ENCODE measurements at regions not wholly inside any gene's neighbourhood (a gene's known extent, or its start where the extent isn't known, plus 50 kb on each side); places are given as distances from the start of the nearest gene placed in this dataset.

DNA sequence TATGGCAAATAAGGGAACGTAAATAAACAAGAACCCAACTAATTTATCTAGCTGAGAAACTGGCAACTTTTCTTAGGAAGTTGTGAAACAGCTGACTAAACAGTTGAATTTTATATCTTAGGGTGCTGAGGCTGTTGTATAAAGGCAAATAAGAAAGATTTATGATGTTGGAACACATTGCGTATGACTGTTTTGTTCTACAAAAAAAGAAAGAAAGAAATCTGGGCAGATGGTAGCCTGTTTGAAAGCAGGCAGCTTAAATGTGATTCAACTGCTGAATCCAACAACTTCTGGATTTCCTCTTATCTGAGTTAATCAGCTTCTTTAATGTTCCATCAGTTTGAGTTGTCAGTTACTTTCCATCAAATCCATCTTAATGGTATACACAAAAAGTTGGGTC lies 214.5 kb downstream of the SNX13 start:
- no peaks in the 10 kb centered on the region for H4K20me1 ChIP-seq (ENCODE audit: insufficient read depth)
- ChIA-PET CTCF (interaction anchor here (1.0 to 3.3 kb wide), 5 partner anchors 19 to 619 kb away, joined by 3 to 14 read pairs (median 3); no protein-coding TSS in a partner anchor), POLR2A (no interaction called here)
- H3K79me2 ChIP-seq (ENCODE audit: insufficient read depth): no peaks in the 10 kb centered on the region
- no peaks in the 10 kb centered on the region for H3K36me3 ChIP-seq (replicated peaks in 1 of 2; ENCODE audit: control insufficient read depth in 1 of 2, insufficient read depth in 2 of 2, low read length in 1 of 2)
- no peaks in the 10 kb centered on the region for H3K9me2 ChIP-seq
- H3K9me3 ChIP-seq: no peaks in the 10 kb centered on the region
- no peak overlapping the region for H3K4me3 ChIP-seq (ENCODE audit: low read depth in 2 of 2, low read length in 1 of 2)
- 5% methylated on average over 2 of the region's 2 CpGs for WGBS (ENCODE audit: low lambda C conversion rate)
- no peak for DNase-seq
- H3K27ac ChIP-seq (ENCODE audit: low read depth in 2 of 2, low read length in 1 of 2): no peak overlapping the region
- H3F3A ChIP-seq (replicated peaks; ENCODE audit: insufficient read depth): no peaks in the 10 kb centered on the region
- no peak overlapping the region for H2AFZ ChIP-seq (ENCODE audit: low read depth)
- TF ChIP-seq, protein P1, sequence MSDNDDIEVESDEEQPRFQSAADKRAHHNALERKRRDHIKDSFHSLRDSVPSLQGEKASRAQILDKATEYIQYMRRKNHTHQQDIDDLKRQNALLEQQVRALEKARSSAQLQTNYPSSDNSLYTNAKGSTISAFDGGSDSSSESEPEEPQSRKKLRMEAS (IDR thresholded peaks at IDR 0.05; ENCODE audit: low read depth): no peak
- TF ChIP-seq RCOR1 (IDR thresholded peaks at IDR 0.05; ENCODE audit: low read length) (no peak), EP300 (IDR thresholded peaks at IDR 0.05; ENCODE audit: borderline replicate concordance in 1 of 2, low read depth in 1 of 2, low read length in 1 of 2) (no peak)
- TF ChIP-seq, protein P2, sequence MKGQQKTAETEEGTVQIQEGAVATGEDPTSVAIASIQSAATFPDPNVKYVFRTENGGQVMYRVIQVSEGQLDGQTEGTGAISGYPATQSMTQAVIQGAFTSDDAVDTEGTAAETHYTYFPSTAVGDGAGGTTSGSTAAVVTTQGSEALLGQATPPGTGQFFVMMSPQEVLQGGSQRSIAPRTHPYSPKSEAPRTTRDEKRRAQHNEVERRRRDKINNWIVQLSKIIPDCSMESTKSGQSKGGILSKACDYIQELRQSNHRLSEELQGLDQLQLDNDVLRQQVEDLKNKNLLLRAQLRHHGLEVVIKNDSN (IDR thresholded peaks at IDR 0.05; ENCODE audit: borderline replicate concordance, low read depth): no peak
- H3K9ac ChIP-seq: no peak overlapping the region
- no peak overlapping the region for H3K4me2 ChIP-seq
- H3K4me1 ChIP-seq (ENCODE audit: control insufficient read depth in 1 of 2, insufficient read depth in 2 of 2, low read depth in 1 of 2, low read length in 1 of 2): no peaks in the 10 kb centered on the region
- peaks cover 37% of the 10 kb centered on the region; the same call in 1 of the 2 replicates for H3K27me3 ChIP-seq (ENCODE audit: insufficient read depth)

DNA sequence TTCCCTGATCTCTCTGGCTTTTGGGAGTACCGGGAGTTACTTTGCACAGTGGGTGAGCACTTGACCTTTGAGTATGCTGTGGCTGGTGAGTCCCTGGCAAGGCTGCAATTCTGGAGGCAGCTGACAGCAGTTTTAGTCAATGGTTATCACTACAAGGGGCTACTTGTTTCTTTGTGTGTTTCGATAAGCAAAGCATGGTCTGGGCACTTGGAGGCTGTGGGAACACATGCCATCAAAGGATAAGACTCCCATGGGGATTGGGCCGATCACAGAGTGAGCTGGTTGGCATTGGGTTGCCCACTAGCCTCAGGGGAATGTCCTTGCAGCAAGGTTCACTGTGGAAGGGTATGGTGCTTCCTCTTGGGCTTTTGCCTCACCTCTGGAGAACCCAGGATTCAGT lies 208.2 kb downstream of the SNX13 start:
- no peak overlapping the region for H3K4me3 ChIP-seq (ENCODE audit: low read depth in 2 of 2, low read length in 1 of 2)
- H3K9me3 ChIP-seq: no peaks in the 10 kb centered on the region
- H3F3A ChIP-seq (replicated peaks; ENCODE audit: insufficient read depth): no peaks in the 10 kb centered on the region
- DNase-seq: no peak
- ChIA-PET CTCF (interaction anchor here (0.6 to 1.8 kb wide), 3 partner anchors 25 to 146 kb away, joined by 3 to 4 read pairs (median 3); no protein-coding TSS in a partner anchor), POLR2A (no interaction called here)
- no peaks in the 10 kb centered on the region for H3K36me3 ChIP-seq (replicated peaks in 1 of 2; ENCODE audit: control insufficient read depth in 1 of 2, insufficient read depth in 2 of 2, low read length in 1 of 2)
- TF ChIP-seq, protein P3, sequence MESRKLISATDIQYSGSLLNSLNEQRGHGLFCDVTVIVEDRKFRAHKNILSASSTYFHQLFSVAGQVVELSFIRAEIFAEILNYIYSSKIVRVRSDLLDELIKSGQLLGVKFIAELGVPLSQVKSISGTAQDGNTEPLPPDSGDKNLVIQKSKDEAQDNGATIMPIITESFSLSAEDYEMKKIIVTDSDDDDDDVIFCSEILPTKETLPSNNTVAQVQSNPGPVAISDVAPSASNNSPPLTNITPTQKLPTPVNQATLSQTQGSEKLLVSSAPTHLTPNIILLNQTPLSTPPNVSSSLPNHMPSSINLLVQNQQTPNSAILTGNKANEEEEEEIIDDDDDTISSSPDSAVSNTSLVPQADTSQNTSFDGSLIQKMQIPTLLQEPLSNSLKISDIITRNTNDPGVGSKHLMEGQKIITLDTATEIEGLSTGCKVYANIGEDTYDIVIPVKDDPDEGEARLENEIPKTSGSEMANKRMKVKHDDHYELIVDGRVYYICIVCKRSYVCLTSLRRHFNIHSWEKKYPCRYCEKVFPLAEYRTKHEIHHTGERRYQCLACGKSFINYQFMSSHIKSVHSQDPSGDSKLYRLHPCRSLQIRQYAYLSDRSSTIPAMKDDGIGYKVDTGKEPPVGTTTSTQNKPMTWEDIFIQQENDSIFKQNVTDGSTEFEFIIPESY (IDR thresholded peaks at IDR 0.05; ENCODE audit: borderline replicate concordance, low read depth): no peak
- TF ChIP-seq CHD2 (IDR thresholded peaks at IDR 0.05; ENCODE audit: low read length, partially characterized antibody) (no peak), RFX5 (IDR thresholded peaks at IDR 0.05; ENCODE audit: low read length) (no peak), SIN3A (IDR thresholded peaks at IDR 0.05; ENCODE audit: borderline replicate concordance, low read depth, low read length) (no peak), TEAD4 (IDR thresholded peaks at IDR 0.05; ENCODE audit: borderline replicate concordance, insufficient read depth) (no peak), FOXM1 (IDR thresholded peaks at IDR 0.05; ENCODE audit: low read depth) (no peak)
- TF ChIP-seq, protein P4, sequence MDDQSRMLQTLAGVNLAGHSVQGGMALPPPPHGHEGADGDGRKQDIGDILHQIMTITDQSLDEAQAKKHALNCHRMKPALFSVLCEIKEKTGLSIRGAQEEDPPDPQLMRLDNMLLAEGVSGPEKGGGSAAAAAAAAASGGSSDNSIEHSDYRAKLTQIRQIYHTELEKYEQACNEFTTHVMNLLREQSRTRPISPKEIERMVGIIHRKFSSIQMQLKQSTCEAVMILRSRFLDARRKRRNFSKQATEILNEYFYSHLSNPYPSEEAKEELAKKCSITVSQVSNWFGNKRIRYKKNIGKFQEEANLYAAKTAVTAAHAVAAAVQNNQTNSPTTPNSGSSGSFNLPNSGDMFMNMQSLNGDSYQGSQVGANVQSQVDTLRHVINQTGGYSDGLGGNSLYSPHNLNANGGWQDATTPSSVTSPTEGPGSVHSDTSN (IDR thresholded peaks at IDR 0.05): no peak
- TF ChIP-seq, protein P5, sequence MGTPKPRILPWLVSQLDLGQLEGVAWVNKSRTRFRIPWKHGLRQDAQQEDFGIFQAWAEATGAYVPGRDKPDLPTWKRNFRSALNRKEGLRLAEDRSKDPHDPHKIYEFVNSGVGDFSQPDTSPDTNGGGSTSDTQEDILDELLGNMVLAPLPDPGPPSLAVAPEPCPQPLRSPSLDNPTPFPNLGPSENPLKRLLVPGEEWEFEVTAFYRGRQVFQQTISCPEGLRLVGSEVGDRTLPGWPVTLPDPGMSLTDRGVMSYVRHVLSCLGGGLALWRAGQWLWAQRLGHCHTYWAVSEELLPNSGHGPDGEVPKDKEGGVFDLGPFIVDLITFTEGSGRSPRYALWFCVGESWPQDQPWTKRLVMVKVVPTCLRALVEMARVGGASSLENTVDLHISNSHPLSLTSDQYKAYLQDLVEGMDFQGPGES (IDR thresholded peaks at IDR 0.05; ENCODE audit: low read depth, low read length): no peak
- TF ChIP-seq, protein P2 (IDR thresholded peaks at IDR 0.05; ENCODE audit: borderline replicate concordance, low read depth): no peak
- TF ChIP-seq, protein P6, sequence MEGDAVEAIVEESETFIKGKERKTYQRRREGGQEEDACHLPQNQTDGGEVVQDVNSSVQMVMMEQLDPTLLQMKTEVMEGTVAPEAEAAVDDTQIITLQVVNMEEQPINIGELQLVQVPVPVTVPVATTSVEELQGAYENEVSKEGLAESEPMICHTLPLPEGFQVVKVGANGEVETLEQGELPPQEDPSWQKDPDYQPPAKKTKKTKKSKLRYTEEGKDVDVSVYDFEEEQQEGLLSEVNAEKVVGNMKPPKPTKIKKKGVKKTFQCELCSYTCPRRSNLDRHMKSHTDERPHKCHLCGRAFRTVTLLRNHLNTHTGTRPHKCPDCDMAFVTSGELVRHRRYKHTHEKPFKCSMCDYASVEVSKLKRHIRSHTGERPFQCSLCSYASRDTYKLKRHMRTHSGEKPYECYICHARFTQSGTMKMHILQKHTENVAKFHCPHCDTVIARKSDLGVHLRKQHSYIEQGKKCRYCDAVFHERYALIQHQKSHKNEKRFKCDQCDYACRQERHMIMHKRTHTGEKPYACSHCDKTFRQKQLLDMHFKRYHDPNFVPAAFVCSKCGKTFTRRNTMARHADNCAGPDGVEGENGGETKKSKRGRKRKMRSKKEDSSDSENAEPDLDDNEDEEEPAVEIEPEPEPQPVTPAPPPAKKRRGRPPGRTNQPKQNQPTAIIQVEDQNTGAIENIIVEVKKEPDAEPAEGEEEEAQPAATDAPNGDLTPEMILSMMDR (IDR thresholded peaks at IDR 0.05): no peak
- no peaks in the 10 kb centered on the region for H3K4me1 ChIP-seq (ENCODE audit: control insufficient read depth in 1 of 2, insufficient read depth in 2 of 2, low read depth in 1 of 2, low read length in 1 of 2)
- WGBS (ENCODE audit: low lambda C conversion rate): 0% methylated on average over 3 of the region's 3 CpGs
- H3K4me2 ChIP-seq: no peak overlapping the region
- no peak overlapping the region for H2AFZ ChIP-seq (ENCODE audit: low read depth)
- H3K9ac ChIP-seq: no peak overlapping the region
- H4K20me1 ChIP-seq (ENCODE audit: insufficient read depth): no peaks in the 10 kb centered on the region
- H3K9me2 ChIP-seq: no peaks in the 10 kb centered on the region
- H3K27me3 ChIP-seq (ENCODE audit: insufficient read depth): peaks cover 37% of the 10 kb centered on the region; the same call in 1 of the 2 replicates
- H3K27ac ChIP-seq (ENCODE audit: low read depth in 2 of 2, low read length in 1 of 2): no peak overlapping the region
- H3K79me2 ChIP-seq (ENCODE audit: insufficient read depth): no peaks in the 10 kb centered on the region

Measured in SK-N-SH (cell line).